ENCODE measurements at regions not wholly inside any gene's neighbourhood (a gene's known extent, or its start where the extent isn't known, plus 50 kb on each side); places are given as distances from the start of the nearest gene placed in this dataset.

DNA sequence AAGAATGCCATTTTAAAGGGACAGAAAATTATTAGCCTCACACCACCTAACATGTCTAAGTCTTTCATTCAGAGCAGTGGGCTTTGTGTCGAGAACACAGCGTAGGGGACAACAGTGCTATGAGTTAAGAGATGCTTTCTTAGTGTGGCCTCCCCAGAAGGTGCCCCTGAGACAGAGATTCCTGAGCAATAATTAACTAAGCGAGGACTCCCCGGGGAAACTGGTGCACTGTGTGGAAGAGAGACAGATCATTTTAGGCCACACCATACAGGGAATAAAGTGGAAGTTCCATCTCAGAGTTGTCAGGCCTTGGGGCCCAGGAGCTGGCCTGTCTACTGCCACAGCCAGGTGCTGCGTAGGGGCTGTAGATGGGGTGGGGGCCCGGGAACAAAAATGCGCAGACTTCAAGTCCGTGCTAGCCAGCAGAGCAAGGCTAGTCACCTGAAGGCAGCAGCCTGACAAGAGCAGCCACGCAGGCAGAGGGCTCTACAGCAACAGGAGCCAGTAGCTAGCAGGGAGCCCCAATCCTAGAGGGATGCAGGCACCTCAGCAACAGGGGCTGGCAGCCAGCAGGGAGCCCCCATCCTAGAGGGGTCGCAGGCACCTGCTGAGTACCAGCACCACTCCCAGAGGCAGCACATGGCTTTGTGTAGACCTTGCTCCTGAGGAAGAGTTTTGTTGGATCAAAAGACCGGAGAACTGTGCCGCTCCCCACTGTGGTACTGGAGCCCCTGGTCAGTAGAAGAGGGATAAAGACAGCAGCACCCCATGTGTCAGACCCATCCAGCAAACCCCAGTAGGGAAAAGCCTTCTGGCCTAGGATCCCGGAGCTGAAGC lies 63.0 kb upstream of the NXT1 start:
- Histone ChIP-seq H3K27ac (no peak overlapping the region), H3K4me3 (no peak overlapping the region), H3K4me1 (no peaks in the 10 kb centered on the region), H3K27me3 (ENCODE audit: insufficient read depth in 3 of 3, low read length in 2 of 3) (peaks cover 0 to 7% (median 3%) of the 10 kb centered on the region in 3 donors), H3K36me3 (ENCODE audit: insufficient read depth in 1 of 2, low read depth in 1 of 2) (no peaks in the 10 kb centered on the region), H3K9me3 (no peaks in the 10 kb centered on the region)
- 86 to 89% (median 86%) methylated on average over 13 of the region's 13 CpGs for WGBS, 3 donors
- DNase-seq, result no peak
- ATAC-seq, result no peak
- TF ChIP-seq, protein P1, sequence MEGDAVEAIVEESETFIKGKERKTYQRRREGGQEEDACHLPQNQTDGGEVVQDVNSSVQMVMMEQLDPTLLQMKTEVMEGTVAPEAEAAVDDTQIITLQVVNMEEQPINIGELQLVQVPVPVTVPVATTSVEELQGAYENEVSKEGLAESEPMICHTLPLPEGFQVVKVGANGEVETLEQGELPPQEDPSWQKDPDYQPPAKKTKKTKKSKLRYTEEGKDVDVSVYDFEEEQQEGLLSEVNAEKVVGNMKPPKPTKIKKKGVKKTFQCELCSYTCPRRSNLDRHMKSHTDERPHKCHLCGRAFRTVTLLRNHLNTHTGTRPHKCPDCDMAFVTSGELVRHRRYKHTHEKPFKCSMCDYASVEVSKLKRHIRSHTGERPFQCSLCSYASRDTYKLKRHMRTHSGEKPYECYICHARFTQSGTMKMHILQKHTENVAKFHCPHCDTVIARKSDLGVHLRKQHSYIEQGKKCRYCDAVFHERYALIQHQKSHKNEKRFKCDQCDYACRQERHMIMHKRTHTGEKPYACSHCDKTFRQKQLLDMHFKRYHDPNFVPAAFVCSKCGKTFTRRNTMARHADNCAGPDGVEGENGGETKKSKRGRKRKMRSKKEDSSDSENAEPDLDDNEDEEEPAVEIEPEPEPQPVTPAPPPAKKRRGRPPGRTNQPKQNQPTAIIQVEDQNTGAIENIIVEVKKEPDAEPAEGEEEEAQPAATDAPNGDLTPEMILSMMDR (IDR thresholded peaks at IDR 0.05), result no peak
- intact Hi-C loops (cut with DNase I), result no loop called here

DNA sequence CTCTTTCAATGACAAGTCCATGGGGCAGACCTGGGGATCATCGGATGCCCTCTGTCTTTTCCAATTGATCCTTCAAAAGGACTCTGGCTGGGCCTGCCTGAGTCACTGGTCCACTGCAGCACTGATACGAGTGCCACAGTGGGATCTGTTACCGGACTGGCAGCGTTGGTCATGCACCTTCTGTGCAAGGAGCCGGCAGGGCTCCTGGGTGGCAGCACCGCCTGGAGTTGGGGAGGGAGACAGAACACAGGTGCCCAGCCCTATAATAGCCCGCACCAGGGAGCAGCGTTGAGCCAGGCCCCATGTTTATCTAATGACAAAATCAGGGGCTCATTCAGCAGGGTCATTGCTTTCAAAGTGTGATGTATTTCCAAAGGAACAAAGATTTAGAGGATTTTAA lies 64.2 kb upstream of the NXT1 start:
- Histone ChIP-seq H3K9me3 (no peaks in the 10 kb centered on the region), H3K27ac (no peak overlapping the region), H3K36me3 (ENCODE audit: insufficient read depth in 1 of 2, low read depth in 1 of 2) (no peaks in the 10 kb centered on the region), H3K27me3 (ENCODE audit: insufficient read depth in 3 of 3, low read length in 2 of 3) (peaks cover 0 to 6% (median 3%) of the 10 kb centered on the region in 3 donors), H3K4me1 (no peaks in the 10 kb centered on the region), H3K4me3 (no peak overlapping the region)
- intact Hi-C loops (cut with DNase I), result no loop called here
- TF ChIP-seq, protein P1 (IDR thresholded peaks at IDR 0.05), result no peak
- no peak for ATAC-seq
- WGBS, 3 donors, result 87 to 92% (median 88%) methylated on average over 8 of the region's 8 CpGs
- no peak for DNase-seq

DNA sequence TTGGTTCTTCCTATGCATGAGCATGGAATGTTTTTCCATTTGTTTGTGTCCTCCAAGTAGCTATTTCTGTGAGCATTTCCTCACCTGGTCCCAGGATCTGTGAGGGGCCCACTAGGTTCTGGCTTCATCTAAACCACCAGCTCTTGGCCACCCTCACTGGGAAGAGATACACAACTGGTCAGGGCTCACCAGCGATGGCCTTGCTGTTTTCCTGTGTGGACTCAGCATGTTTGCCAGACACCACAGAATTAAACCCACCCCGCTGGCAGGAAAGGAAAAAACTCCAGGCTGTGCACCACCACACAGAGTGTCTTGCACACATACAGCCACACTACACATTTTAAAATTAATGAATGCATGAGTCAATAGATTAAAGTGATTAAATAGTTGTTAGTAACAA lies 65.1 kb upstream of the NXT1 start:
- no peaks in the 10 kb centered on the region for H3K4me1 ChIP-seq
- TF ChIP-seq, protein P1 (IDR thresholded peaks at IDR 0.05), result no peak
- H3K27me3 ChIP-seq (ENCODE audit: insufficient read depth in 3 of 3, low read length in 2 of 3), result peaks cover 0 to 3% (median 0%) of the 10 kb centered on the region in 3 donors
- ATAC-seq (no peak), DNase-seq (no peak)
- H3K4me3 ChIP-seq, result no peak overlapping the region
- no peaks in the 10 kb centered on the region for H3K9me3 ChIP-seq
- 80 to 92% (median 88%) methylated on average over 2 of the region's 2 CpGs for WGBS, 3 donors
- no peaks in the 10 kb centered on the region for H3K36me3 ChIP-seq (ENCODE audit: insufficient read depth in 1 of 2, low read depth in 1 of 2)
- H3K27ac ChIP-seq, result no peak overlapping the region
- intact Hi-C loops (cut with DNase I), result no loop called here

DNA sequence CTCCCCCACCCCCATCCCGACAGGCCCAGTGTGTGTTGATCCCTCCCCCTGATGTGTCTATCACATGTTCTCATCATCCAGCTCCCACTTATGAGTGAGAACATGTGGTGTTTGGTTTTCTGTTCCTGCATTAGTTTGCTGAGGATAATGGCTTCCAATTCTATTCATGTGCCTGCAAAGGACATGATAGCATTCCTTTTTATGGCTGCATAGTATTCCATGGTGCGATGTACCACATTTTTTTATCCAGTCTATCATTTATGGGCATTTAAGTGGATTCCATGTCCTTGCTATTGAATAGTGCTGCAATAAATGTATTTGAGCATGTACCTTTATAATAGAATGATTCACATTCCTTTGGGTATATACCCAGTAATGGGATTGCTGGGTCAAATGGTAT lies 66.6 kb upstream of the NXT1 start:
- TF ChIP-seq, protein P1 (IDR thresholded peaks at IDR 0.05), result no peak
- Histone ChIP-seq H3K27me3 (ENCODE audit: insufficient read depth in 3 of 3, low read length in 2 of 3) (peaks cover 0 to 3% (median 0%) of the 10 kb centered on the region in 3 donors), H3K9me3 (no peaks in the 10 kb centered on the region), H3K36me3 (ENCODE audit: insufficient read depth in 1 of 2, low read depth in 1 of 2) (no peaks in the 10 kb centered on the region), H3K4me1 (no peaks in the 10 kb centered on the region), H3K4me3 (no peak overlapping the region), H3K27ac (no peak overlapping the region)
- ATAC-seq (no peak), DNase-seq (no peak)
- 90 to 93% (median 92%) methylated on average over 2 of the region's 2 CpGs for WGBS, 3 donors
- intact Hi-C loops (cut with DNase I), result no loop called here
